GM12873 (cell line): ENCODE measurements at regions not wholly inside any gene's neighbourhood (a gene's known extent, or its start where the extent isn't known, plus 50 kb on each side); places are given as distances from the start of the nearest gene placed in this dataset.

ENCODE experiments used
- TF ChIP-seq, protein P1 (sequence below): IDR thresholded peaks from 2 replicates; pipeline ENCODE4 v1.5.1; 2012; ENCODE audit warnings: low read depth, mild to moderate bottlenecking, moderate library complexity, low read length, control low read depth; ENCODE audit not compliant: insufficient read depth; ENCODE audit errors: missing control alignments

DNA sequence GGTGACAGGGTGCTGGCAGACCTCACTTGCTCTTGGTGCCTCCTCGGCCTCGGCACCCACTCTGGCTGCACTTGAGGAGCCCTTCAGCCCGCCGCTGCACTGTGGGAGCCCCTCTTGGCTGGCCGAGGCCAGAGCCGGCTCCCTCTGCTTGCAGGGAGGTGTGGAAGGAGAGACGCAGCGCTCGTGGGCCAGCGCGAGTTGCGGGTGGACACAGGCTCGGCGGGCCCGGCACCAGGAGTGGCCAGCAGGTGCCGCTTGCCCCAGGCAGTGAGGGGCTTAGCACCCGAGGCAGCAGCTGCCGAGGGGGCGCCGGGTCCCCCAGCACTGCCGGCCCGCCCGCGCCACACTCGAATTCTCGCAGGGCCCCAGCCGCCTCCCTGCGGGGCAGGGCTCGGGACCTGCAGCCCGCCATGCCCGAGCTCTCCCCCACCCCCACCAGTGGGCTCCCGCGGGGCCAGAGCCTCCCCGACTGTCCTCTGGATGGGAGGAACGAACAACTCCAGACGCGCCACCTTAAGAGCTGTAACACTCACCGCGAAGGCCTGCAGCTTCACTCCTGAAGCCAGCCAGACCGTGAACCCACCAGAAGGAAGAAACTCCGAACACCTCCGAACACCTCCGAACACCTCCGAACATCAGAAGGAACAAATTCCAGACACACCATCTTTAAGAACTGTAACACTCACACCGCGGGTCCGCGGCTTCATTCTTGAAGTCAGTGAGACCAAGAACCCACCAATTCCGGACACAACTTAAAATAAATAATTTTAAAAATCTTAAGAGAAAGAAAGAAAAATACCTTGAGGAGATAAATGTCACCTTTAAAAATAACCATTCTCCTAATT lies 311.1 kb upstream of the SLC7A11 start:
- TF ChIP-seq, protein P1, sequence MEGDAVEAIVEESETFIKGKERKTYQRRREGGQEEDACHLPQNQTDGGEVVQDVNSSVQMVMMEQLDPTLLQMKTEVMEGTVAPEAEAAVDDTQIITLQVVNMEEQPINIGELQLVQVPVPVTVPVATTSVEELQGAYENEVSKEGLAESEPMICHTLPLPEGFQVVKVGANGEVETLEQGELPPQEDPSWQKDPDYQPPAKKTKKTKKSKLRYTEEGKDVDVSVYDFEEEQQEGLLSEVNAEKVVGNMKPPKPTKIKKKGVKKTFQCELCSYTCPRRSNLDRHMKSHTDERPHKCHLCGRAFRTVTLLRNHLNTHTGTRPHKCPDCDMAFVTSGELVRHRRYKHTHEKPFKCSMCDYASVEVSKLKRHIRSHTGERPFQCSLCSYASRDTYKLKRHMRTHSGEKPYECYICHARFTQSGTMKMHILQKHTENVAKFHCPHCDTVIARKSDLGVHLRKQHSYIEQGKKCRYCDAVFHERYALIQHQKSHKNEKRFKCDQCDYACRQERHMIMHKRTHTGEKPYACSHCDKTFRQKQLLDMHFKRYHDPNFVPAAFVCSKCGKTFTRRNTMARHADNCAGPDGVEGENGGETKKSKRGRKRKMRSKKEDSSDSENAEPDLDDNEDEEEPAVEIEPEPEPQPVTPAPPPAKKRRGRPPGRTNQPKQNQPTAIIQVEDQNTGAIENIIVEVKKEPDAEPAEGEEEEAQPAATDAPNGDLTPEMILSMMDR = no peak

DNA sequence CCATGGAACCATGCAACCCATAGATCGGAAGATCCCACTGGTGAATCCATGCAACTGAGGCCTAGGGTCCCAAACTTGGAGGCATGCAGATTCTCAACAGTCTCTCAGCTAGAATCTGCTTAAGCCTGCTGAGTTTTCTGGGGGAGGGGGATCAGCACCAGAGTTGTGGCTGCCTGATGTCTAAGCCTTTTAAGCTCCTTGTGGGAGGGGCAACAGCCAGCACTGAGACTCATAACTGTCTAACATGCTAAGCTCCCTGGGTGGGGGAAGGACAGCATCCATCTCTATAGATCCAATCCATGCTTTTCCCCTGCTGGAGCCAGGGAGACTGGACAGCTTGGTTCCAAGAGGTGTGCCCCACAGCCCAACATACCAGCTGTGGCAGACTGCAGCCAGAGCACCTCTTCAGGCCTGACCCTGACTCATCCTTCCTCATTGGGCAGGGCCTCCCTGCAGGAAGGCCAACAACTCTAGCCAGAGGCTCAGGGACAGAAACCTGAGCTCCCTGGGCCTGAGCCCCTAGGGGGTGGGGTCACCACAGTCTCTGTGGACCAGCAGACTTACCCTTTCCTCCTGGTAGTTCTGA lies 300.1 kb upstream of the SLC7A11 start:
- TF ChIP-seq, protein P1 = no peak

DNA sequence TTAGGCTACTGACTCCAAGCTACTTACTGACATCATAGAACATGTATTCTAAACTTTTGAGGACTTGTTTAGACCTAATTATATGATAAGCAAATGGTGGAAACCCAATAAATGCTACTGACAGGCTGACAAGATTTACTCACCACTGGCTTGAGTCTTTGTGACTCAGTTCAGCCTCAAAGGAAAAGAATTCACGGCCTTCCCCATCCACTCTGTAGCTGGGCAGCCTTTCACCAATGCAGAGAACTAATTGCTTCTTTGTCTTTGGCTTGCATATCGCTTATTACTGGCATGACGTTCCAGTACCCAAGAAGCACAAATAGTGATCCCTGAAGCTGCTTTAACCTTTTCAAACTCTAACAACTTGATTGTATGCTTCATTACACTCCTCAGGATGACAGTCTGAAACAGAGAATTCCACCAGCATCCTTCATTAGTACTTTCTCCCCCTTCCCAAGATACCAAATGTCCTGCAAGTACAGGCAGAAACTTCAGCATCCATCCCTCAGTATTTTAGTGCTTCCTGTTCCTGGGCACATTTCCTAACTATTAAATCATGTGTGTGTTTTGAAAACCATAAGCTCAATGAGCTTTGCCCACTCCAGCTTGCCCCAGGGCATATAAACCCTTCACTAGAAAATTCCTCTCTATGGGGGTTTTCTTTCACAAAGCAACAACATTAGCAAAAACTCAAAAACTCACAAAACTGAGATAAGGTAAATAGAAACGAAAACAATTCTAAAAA lies 298.1 kb upstream of the SLC7A11 start:
- TF ChIP-seq, protein P1 = no peak

DNA sequence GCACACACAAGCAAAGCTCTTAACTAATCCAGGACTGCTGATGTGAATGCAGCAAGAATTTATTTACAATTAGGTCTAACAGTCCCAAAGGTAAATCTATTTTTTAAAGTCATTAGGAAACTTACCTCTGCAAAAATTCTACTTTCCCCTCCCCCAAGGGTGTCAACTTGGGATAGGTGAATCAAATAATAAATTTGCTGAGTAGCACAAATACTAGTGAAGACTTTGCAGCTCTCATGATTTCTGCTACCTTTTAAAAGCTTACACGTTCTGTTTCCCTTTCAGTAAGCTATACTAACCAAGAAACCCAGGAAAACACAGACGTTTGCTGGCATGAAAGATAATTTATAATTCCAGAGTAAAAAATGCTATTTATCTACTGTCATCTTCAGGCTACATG lies 296.6 kb upstream of the SLC7A11 start:
- TF ChIP-seq, protein P1 = no peak

DNA sequence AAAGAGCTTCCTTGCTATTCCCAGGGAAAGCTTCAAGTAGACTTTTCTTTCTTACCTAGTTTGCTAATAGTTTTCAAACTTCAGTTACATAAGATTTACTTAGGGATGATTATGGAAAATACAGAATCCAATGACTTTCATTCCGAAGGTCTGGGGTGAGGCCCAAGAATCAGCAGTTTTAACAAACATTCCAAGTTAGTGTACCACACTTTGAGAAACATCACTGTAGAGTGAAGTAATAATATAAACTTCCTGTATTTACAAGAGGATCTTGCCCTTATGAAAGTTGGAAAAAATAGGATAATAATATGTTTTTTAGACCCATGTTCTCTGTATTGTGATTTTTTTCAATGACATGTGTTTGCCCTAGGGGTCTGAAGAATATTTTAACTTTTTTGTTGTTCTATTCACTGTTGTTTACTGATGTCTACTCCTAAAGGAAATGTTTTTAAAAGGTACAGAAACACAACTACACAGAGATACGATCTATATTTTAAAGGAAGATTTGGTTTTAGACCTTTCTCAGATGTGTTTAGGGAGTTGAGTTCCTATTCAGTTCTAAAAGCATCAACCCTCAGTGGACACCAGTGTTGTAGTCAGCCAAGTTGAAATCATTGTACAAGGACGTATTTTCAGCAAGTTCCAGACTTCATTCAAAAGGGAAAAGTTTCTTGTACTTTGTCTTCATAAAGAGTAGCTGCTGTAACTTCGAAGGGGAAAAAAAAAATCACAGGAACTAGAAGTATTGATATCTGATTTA lies 295.8 kb upstream of the SLC7A11 start:
- TF ChIP-seq, protein P1 = no peak

- TF ChIP-seq, protein P1 = no peak
These were observed 293.2 kb upstream of the SLC7A11 start for GRCh38 chr4:138535316-138535715.

GRCh38 chr4:138522366-138522765 lies 280.2 kb upstream of the SLC7A11 start:
- TF ChIP-seq, protein P1 = peak; percentile 52
